Cardiac muscle cell (in vitro differentiated cells and primary cell): ENCODE measurements at regions not wholly inside any gene's neighbourhood (a gene's known extent, or its start where the extent isn't known, plus 50 kb on each side); places are given as distances from the start of the nearest gene placed in this dataset.

Experiments used
- DNase-seq, 2 donors: peaks; one replicate each; pipeline versions ENCODE4 v3.0.0 to v3.0.0-alpha.2; 2010 to 2017; ENCODE audit warnings: low read depth in 1 of 2, low spot score in 1 of 2
- H3K27ac ChIP-seq: fragments of 200-600 bp; sonication (generic); 2 replicates; pipeline ENCODE4 v1.5.1; 2016
- H3K27me3 ChIP-seq: fragments of 200-600 bp; sonication (generic); 2 replicates; pipeline ENCODE4 v1.6.0; 2016; ENCODE audit warnings: control low read depth
- H3K36me3 ChIP-seq: fragments of 200-600 bp; sonication (generic); 2 replicates; pipeline ENCODE4 v1.5.1; 2016; ENCODE audit warnings: control low read depth
- H3K4me1 ChIP-seq: fragments of 200-600 bp; sonication (generic); 2 replicates; pipeline ENCODE4 v1.8.1; 2017; ENCODE audit warnings: low read depth, mild to moderate bottlenecking, mixed run types
- H3K4me3 ChIP-seq: fragments of 200-600 bp; sonication (generic); 2 replicates; pipeline ENCODE4 v1.5.1; 2016; ENCODE audit warnings: mild to moderate bottlenecking
- H3K9me3 ChIP-seq: fragments of 200-600 bp; sonication (generic); 2 replicates; pipeline ENCODE4 v1.5.1; 2017; ENCODE audit warnings: low read depth, mild to moderate bottlenecking, control low read depth
- TF ChIP-seq, protein P1 (sequence below): IDR thresholded peaks from 2 replicates; pipeline ENCODE4 v1.5.1; 2012; ENCODE audit warnings: low read depth, mild to moderate bottlenecking, low read length

GRCh38 chr14:82403987-82404386, 870.3 kb upstream of the SEL1L start:
- no peak overlapping the region for H3K4me3 ChIP-seq
- peak in 1 of 2 donors; percentile 62 for DNase-seq
- H3K4me1 ChIP-seq, result no peaks in the 10 kb centered on the region
- H3K27ac ChIP-seq, result no peak overlapping the region
- no peaks in the 10 kb centered on the region for H3K27me3 ChIP-seq
- no peaks in the 10 kb centered on the region for H3K9me3 ChIP-seq
- TF ChIP-seq, protein P1, sequence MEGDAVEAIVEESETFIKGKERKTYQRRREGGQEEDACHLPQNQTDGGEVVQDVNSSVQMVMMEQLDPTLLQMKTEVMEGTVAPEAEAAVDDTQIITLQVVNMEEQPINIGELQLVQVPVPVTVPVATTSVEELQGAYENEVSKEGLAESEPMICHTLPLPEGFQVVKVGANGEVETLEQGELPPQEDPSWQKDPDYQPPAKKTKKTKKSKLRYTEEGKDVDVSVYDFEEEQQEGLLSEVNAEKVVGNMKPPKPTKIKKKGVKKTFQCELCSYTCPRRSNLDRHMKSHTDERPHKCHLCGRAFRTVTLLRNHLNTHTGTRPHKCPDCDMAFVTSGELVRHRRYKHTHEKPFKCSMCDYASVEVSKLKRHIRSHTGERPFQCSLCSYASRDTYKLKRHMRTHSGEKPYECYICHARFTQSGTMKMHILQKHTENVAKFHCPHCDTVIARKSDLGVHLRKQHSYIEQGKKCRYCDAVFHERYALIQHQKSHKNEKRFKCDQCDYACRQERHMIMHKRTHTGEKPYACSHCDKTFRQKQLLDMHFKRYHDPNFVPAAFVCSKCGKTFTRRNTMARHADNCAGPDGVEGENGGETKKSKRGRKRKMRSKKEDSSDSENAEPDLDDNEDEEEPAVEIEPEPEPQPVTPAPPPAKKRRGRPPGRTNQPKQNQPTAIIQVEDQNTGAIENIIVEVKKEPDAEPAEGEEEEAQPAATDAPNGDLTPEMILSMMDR, result no peak
- no peaks in the 10 kb centered on the region for H3K36me3 ChIP-seq

- H3K27ac ChIP-seq, result no peak overlapping the region
- H3K27me3 ChIP-seq, result no peaks in the 10 kb centered on the region
- TF ChIP-seq, protein P1, result no peak
- no peaks in the 10 kb centered on the region for H3K9me3 ChIP-seq
- H3K4me3 ChIP-seq, result no peak overlapping the region
- no peaks in the 10 kb centered on the region for H3K36me3 ChIP-seq
- no peak for DNase-seq
- H3K4me1 ChIP-seq, result no peaks in the 10 kb centered on the region
Measured at GRCh38 chr14:82410064-82410463, 876.4 kb upstream of the SEL1L start.

- Histone ChIP-seq H3K4me3 (no peak overlapping the region), H3K27ac (no peak overlapping the region), H3K36me3 (no peaks in the 10 kb centered on the region), H3K27me3 (no peaks in the 10 kb centered on the region), H3K4me1 (no peaks in the 10 kb centered on the region), H3K9me3 (no peaks in the 10 kb centered on the region)
- no peak for DNase-seq
- TF ChIP-seq, protein P1, result no peak
Measured at GRCh38 chr14:82411298-82411697, 877.6 kb upstream of the SEL1L start.

DNA sequence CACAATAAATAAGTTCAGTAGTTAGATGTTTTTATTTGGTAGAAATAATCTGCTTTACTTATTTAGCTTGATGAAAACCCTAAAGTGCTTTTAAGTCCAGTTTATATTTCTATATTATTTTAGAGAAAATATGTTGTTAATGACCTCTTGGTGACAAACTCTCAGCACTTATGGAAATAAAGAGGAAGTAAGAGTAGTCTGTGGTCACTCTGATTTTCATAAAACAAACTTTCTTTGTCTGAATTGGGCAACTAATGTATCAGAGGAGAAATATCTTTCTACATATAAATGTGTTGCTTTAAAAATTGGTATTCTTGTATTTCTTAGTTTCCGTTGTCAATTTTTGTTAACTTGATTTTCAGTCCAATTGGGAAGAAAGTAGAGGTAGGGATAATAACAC, 878.9 kb upstream of the SEL1L start:
- H3K4me3 ChIP-seq, result no peak overlapping the region
- no peaks in the 10 kb centered on the region for H3K27me3 ChIP-seq
- H3K4me1 ChIP-seq, result no peaks in the 10 kb centered on the region
- H3K36me3 ChIP-seq, result no peaks in the 10 kb centered on the region
- no peak for DNase-seq
- no peak overlapping the region for H3K27ac ChIP-seq
- TF ChIP-seq, protein P1, result no peak
- H3K9me3 ChIP-seq, result no peaks in the 10 kb centered on the region

- H3K4me3 ChIP-seq, result no peak overlapping the region
- H3K4me1 ChIP-seq, result no peaks in the 10 kb centered on the region
- TF ChIP-seq, protein P1, result no peak
- no peaks in the 10 kb centered on the region for H3K27me3 ChIP-seq
- no peak overlapping the region for H3K27ac ChIP-seq
- no peak for DNase-seq
- no peaks in the 10 kb centered on the region for H3K9me3 ChIP-seq
- H3K36me3 ChIP-seq, result no peaks in the 10 kb centered on the region
Measured at GRCh38 chr14:82414853-82415539, 881.3 kb upstream of the SEL1L start.
